ENCODE measurements at regions not wholly inside any gene's neighbourhood (a gene's known extent, or its start where the extent isn't known, plus 50 kb on each side); places are given as distances from the start of the nearest gene placed in this dataset.

GRCh38 chr5:63495225-63495624 lies 467.0 kb downstream of the HTR1A start:
- TF ChIP-seq CTCF (IDR thresholded peaks at IDR 0.05) (no peak), POLR2A (IDR thresholded peaks at IDR 0.05) (no peak)
- Histone ChIP-seq H3K27ac (no peak overlapping the region), H3K4me1 (no peaks in the 10 kb centered on the region), H3K4me3 (no peak overlapping the region), H3K36me3 (replicated peaks in 1 of 2; ENCODE audit: insufficient read depth in 1 of 2, low read depth in 2 of 2) (no peaks in the 10 kb centered on the region), H3K27me3 (no peaks in the 10 kb centered on the region), H3K9me3 (no peaks in the 10 kb centered on the region)
- DNase-seq (no peak), ATAC-seq (no peak)
- intact Hi-C loops (cut with DNase I) = no loop called here

- Histone ChIP-seq H3K27me3 (no peaks in the 10 kb centered on the region), H3K9me3 (no peaks in the 10 kb centered on the region), H3K27ac (no peak overlapping the region), H3K4me3 (no peak overlapping the region), H3K4me1 (no peaks in the 10 kb centered on the region), H3K36me3 (replicated peaks in 1 of 2; ENCODE audit: insufficient read depth in 1 of 2, low read depth in 2 of 2) (no peaks in the 10 kb centered on the region)
- TF ChIP-seq POLR2A (IDR thresholded peaks at IDR 0.05) = no peak
- WGBS, 2 donors = 63 to 66% methylated on average over 1 of the region's 1 CpG
- intact Hi-C loops (cut with DNase I) = no loop called here
- no peak for ATAC-seq
- DNase-seq = no peak
Measured at GRCh38 chr5:63483338-63483737, 478.9 kb downstream of the HTR1A start.

GRCh38 chr5:63473335-63473967 lies 488.8 kb downstream of the HTR1A start:
- Histone ChIP-seq H3K4me1 (no peaks in the 10 kb centered on the region), H3K36me3 (replicated peaks in 1 of 2; ENCODE audit: insufficient read depth in 1 of 2, low read depth in 2 of 2) (no peaks in the 10 kb centered on the region), H3K27me3 (no peaks in the 10 kb centered on the region), H3K27ac (no peak overlapping the region), H3K9me3 (no peaks in the 10 kb centered on the region), H3K4me3 (no peak overlapping the region)
- DNase-seq (no peak), ATAC-seq (no peak)
- TF ChIP-seq CTCF (IDR thresholded peaks at IDR 0.05) (no peak), POLR2A (IDR thresholded peaks at IDR 0.05) (no peak)
- 59 to 82% methylated on average over 1 of the region's 1 CpG for WGBS, 2 donors
- intact Hi-C loops (cut with DNase I) = no loop called here

GRCh38 chr5:63456279-63456678 lies 506.0 kb downstream of the HTR1A start:
- DNase-seq (no peak), ATAC-seq (no peak)
- TF ChIP-seq CTCF (IDR thresholded peaks at IDR 0.05) (no peak), POLR2A (IDR thresholded peaks at IDR 0.05) (no peak)
- H3K27me3 ChIP-seq = no peaks in the 10 kb centered on the region
- WGBS, 2 donors = 81 to 91% methylated on average over 1 of the region's 1 CpG
- H3K4me1 ChIP-seq = no peaks in the 10 kb centered on the region
- H3K4me3 ChIP-seq = no peak overlapping the region
- intact Hi-C loops (cut with DNase I) = no loop called here
- no peak overlapping the region for H3K27ac ChIP-seq
- no peaks in the 10 kb centered on the region for H3K9me3 ChIP-seq
- no peaks in the 10 kb centered on the region for H3K36me3 ChIP-seq (replicated peaks in 1 of 2; ENCODE audit: insufficient read depth in 1 of 2, low read depth in 2 of 2)

- intact Hi-C loops (cut with DNase I) = no loop called here
Measured at GRCh38 chr5:63451188-63451587, 511.1 kb downstream of the HTR1A start.

More at GRCh38 chr5:63451188-63451587, 511.1 kb downstream of the HTR1A start:
- H3K4me3 ChIP-seq = no peak overlapping the region
- H3K36me3 ChIP-seq (replicated peaks in 1 of 2; ENCODE audit: insufficient read depth in 1 of 2, low read depth in 2 of 2) = no peaks in the 10 kb centered on the region
- DNase-seq (no peak), ATAC-seq (no peak)
- WGBS, 2 donors = 14 to 25% methylated on average over 2 of the region's 2 CpGs
- H3K27me3 ChIP-seq = no peaks in the 10 kb centered on the region
- TF ChIP-seq CTCF (IDR thresholded peaks at IDR 0.05) = no peak
- no peak for TF ChIP-seq POLR2A (IDR thresholded peaks at IDR 0.05)
- H3K9me3 ChIP-seq = no peaks in the 10 kb centered on the region
- no peaks in the 10 kb centered on the region for H3K4me1 ChIP-seq
- no peak overlapping the region for H3K27ac ChIP-seq
